Left colon (tissue), 2 donors: ENCODE measurements at regions not wholly inside any gene's neighbourhood (a gene's known extent, or its start where the extent isn't known, plus 50 kb on each side); places are given as distances from the start of the nearest gene placed in this dataset.

Source experiments
- ATAC-seq: fragments of 200-7000 bp; cut with Tn5 transposase; one replicate; pipeline ENCODE4 v1.9.1; 2020; ENCODE audit warnings: mild to moderate bottlenecking, moderate library complexity
- DNase-seq, 2 donors: peaks; one replicate each; pipeline ENCODE4 v3.0.0-alpha.2; 2020
- intact Hi-C, 2 donors: fragments of 100-400 bp; cut with DNase I in 1 of 2; cut with micrococcal nuclease in 1 of 2; formaldehyde crosslinking; loops; one replicate each; pipeline versions ENCODE4 v1.11.2 to v1.14.0; 2022; cut with DNase I, micrococcal nuclease
- donor health status: DM: no; HTN: no; CAD: no.
- donor health status: DM: yes; HTN: yes; CAD: no.

- intact Hi-C loops: no loop called here
- DNase-seq: no peak
- ATAC-seq: no peak
Measured at GRCh38 chr6:22021966-22022365, 274.9 kb downstream of the PRL start.

DNA sequence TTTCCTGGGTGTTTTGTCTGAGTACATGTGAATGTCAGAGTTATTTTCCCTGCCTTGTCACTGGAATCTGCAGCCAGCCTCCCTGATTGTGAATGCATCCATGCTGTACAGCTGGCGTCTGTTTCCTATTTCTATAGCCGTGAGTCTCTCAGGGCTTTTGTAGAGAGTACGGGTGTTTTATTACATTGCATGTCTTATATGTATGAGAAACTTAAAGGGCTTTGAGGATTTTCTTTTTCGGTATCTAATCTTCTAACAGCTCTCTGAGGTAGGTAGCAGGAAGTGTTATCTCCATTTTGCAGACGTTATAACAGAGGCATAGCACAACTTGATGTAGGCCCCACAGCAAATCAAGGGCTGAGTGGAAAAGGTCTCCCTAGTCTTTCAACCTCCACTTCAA is 272.9 kb downstream of the PRL start:
- ATAC-seq: no peak
- intact Hi-C loops: no loop called here
- no peak for DNase-seq

DNA sequence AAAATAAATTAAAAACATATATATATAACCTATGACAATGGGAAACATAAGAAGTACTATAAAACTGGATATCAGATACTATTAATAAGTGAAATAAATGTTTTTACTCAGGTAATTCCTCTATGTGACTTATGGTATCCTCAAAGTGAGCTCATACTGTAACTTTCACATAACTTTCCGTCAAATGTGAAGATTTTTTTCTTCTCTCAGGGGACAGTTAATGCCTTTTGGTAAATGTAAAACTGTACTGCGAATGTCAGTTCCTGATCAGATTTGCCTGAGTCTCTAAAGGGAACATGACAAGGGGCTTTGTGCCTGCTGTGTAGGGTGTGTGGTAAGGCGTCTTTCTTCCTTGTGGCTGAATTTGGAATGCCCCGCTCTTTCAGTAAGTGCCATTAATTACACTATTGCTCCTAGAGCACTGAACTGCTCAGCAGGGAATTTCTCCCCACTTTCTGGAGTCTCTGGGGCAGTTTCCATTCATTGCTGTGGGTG is 271.8 kb downstream of the PRL start:
- intact Hi-C loops: no loop called here
- no peak for ATAC-seq
- DNase-seq: no peak

- no peak for ATAC-seq
- DNase-seq: peak in 1 of 2 donors; percentile 5
- intact Hi-C loops: no loop called here
Measured at GRCh38 chr6:22025468-22026163, 271.2 kb downstream of the PRL start.

GRCh38 chr6:22026164-22026678 is 270.6 kb downstream of the PRL start:
- DNase-seq (no peak), ATAC-seq (no peak)

DNA sequence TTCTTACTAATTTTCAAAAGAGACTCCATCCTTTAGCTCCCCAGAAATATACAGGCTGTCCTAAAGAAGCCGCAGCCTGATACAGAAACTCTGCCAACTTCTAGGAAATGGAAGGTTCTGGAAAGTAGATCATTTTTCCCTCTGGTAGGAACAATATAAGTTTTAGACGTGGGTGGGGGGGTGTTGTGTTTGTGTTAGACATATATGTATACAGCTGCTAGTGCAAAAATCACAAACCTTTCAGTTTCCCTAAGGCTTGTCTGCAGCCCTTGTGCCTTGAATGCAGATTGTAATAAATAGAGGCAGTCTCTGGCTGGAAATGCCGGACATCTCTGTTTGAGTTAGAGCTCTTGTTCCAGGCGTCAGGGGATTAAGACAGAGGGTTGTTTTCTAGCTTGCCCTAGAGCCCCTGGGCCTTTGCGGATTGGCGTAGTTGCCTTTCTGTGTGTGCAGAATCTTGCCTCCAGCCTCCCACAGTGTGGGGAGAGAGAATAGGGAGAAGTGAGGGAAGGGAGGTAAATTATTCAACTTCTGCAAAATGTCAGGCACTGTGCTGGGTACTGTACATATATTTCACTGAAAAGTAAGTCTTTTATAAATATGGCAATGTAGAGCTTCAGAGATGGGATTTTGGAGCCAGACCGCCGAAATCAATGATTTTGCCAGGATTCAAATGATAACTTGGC is 269.7 kb downstream of the PRL start:
- no peak for DNase-seq
- ATAC-seq: no peak
- intact Hi-C loops: no loop called here

More at GRCh38 chr6:22026164-22026678, 270.6 kb downstream of the PRL start:
- intact Hi-C loops: no loop called here

- DNase-seq (no peak), ATAC-seq (no peak)
- intact Hi-C loops: no loop called here
Measured at GRCh38 chr6:22028403-22029090, 268.3 kb downstream of the PRL start.

DNA sequence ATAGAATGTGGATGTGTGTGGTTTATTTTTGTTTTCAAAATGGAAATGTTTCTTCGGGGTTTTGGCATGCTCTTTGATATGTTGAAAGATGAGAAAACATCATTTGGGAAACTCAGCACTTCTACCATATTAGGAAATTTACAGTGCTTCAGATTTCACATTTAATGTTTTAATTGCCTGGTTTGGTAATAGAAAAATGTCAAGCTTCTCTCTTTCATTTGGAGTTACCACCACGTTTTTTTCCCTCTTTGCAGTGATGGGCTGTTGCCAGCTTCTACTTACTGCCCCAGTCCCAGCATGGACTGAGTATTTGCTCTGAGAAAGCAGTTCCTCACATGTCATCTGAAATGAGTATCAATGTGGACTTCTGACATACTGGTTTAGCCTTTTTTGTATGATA is 267.7 kb downstream of the PRL start:
- ATAC-seq (no peak), DNase-seq (no peak)
- intact Hi-C loops: no loop called here

- ATAC-seq (no peak), DNase-seq (no peak)
- intact Hi-C loops: no loop called here
Measured at GRCh38 chr6:22030730-22031619, 265.9 kb downstream of the PRL start.

DNA sequence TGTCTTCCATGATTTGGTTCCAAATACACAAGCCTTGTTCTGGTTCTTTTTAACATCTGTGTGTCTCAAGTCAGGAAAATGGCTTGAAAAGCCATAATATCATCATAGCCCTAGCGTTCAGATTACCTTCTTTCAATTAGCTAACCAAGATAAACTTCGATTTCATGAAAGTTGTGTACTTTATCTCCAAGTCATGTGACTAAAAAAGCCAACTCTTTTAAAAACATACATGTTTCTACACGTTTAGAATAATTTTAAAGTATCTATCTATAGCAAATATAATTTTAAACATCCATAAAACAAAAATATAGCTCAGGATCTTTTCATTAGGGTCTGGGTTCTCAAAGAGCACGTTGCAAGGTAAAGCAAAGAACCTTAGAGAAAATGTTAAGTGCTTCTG is 261.1 kb downstream of the PRL start:
- ATAC-seq (no peak), DNase-seq (no peak)
- intact Hi-C loops: no loop called here

DNA sequence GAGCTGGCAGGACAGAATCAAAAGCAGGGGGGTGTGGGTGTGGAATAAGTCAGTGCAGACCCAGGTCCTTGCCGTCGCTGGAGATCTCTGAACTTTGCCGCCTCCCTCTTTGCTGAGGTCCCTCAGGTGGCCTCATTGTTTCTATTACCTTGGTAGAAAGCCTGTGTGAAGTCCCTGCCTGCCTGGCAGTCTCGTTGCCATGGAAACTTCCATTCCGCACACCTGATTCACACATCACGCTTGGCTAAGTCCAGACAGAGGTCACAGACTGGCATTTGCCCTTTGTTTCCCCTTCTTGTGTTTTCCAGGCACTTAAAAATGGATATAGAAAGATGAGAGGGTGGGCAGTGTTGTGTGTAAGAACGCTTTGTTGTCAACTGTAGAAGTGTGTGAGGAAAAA is 260.6 kb downstream of the PRL start:
- intact Hi-C loops: no loop called here
- DNase-seq: no peak
- ATAC-seq: no peak

- DNase-seq (no peak), ATAC-seq (no peak)
- intact Hi-C loops: no loop called here
Measured at GRCh38 chr6:22036699-22037098, 260.1 kb downstream of the PRL start.

- intact Hi-C loops: no loop called here
- DNase-seq (no peak), ATAC-seq (no peak)
Measured at GRCh38 chr6:22041797-22042480, 254.9 kb downstream of the PRL start.

DNA sequence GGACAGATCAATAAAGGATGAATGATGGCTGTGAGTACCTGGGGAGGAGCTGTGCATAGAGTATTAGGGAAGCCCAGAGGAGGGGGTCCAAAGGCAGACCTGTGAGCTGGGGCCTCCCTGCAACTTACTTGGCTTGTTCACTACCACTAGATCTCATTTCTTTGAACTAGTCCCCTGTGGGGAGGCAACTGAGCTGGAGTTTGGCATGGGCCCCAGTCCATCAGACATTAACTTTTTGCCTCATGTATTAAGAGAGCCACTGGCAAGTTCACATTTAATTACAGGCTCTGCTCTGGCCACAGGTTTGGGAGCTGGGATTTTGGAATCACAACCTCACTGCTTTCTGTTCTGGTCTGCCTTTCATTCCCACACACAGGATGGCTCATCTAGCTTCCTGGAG is 254.1 kb downstream of the PRL start:
- DNase-seq: no peak
- intact Hi-C loops: no loop called here
- no peak for ATAC-seq

DNA sequence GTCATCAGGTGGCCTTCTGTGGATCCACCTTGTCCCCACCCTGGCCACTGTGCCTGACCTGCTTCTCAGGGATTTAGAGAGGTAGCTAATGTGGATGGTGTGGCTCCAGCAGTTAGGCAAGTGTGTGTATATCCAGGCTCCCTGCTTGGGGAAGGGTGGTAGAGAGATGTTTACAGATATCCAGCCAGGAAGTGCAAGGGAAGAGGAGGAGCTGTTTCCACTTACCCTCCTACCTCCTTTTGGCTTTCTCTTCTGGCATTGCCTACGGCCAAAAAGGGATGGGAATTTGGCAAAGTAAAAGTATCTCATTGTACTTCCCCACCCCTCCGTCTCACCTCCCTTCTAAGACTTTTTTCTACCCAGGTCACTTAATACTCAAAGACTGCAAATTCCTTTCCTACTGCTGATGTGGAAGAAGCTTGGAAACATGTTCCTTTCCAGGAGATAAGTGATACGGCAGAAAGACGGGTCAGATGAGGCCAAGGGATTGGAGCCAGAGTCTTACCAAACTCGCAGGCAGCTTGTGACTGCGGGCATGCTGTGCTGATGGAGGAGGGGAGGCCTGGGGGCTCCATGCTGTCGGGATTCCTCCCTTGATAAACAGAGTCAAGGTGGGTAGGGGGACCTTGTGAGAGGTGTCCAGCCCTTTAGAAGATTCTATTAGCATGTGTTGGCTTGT is 253.4 kb downstream of the PRL start:
- no peak for DNase-seq
- no peak for ATAC-seq
- intact Hi-C loops: no loop called here

DNA sequence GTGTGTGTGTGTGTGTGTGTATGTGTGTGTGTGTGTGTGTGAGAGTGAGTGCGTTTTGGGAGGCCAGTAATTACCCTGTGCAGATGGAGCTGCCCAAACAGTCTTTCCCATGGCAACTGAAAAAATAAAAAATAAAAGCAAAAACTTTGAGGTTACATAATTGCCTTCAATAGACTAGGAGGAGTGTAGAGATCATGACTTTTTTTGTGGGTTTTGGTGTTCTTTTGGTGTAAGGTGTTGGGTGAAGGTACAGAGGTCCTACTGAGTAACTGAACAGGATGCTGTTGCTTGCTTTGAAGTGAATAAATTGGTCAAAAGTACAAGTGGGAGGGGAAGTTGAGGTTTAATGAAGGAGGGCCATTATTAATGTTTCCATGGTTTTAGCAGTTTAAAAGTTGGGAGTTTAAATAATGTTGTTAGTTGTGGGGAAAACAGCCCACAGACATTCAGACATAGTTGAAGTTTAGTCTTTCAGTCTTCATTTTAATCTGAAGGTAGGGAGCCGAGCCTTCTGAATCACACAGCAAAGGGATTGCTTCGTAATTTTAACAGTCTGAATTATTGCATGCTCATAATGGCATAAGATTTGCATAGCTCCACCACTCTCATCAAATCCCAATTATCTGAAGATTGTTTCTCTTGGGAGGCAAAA is 251.4 kb downstream of the PRL start:
- ATAC-seq: no peak
- DNase-seq: no peak
- intact Hi-C loops: no loop called here

DNA sequence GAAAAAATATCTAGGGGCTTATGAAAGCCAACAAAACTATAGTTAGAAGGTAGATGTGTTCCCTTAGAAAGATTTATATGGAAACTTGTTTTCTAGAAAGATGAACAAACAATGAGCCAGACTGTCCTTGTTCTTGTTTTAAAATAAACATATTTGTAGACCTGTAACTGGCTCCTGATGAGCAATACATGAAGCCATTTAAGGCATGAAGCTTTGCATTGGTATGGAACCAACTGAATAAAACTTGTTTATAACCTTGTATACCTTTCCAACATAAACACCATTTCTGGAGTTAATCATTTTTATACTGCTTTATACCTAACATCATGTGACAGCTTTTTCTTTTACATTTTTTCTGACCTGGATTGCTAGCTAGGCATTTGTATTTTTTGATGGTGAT is 247.8 kb downstream of the PRL start:
- ATAC-seq (no peak), DNase-seq (no peak)
- intact Hi-C loops: no loop called here
